Left ventricle myocardium inferior (tissue), 1 donor: ENCODE measurements at regions not wholly inside any gene's neighbourhood (a gene's known extent, or its start where the extent isn't known, plus 50 kb on each side); places are given as distances from the start of the nearest gene placed in this dataset.
"Not testable (repeated sequence)": the region's sequence is repeated elsewhere in the genome, so short reads cannot be mapped to it uniquely, and the experiment has no call there.

Source experiments
- DNase-seq: peaks from one replicate; pipeline ENCODE4 v3.0.0-alpha.2; 2020
- H3K27ac ChIP-seq: fragments of 200-600 bp; replicated peaks from 2 replicates; pipeline ENCODE4 v1.8.0; 2021
- H3K27me3 ChIP-seq: fragments of 200-600 bp; 2 replicates; pipeline ENCODE4 v1.8.0; 2021; ENCODE audit warnings: low read depth
- H3K36me3 ChIP-seq: fragments of 200-600 bp; 2 replicates; pipeline ENCODE4 v1.8.0; 2021
- H3K4me1 ChIP-seq: fragments of 200-600 bp; 2 replicates; pipeline ENCODE4 v1.8.0; 2021
- H3K4me3 ChIP-seq: fragments of 200-600 bp; 2 replicates; pipeline ENCODE4 v1.8.0; 2021; ENCODE audit warnings: mild to moderate bottlenecking, moderate library complexity
- H3K9me3 ChIP-seq: fragments of 200-600 bp; replicated peaks from 2 replicates; pipeline ENCODE4 v1.8.0; 2021
- CTCF ChIP-seq: fragments of 200-600 bp; IDR thresholded peaks from 2 replicates; pipeline ENCODE4 v1.8.0; 2021; ENCODE audit warnings: antibody characterized with exemption, mild to moderate bottlenecking, borderline replicate concordance
- intact Hi-C: fragments of 100-400 bp; cut with micrococcal nuclease; formaldehyde crosslinking; loops from one replicate; pipeline ENCODE4 v1.11.0; 2022
- donor health status: DM: no; HTN: yes; CAD: no; lungs with severe emphysema.

GRCh38 chr1:177700856-177701255 lies 269.0 kb downstream of the SEC16B start:
- H3K27ac ChIP-seq = no peak overlapping the region
- TF ChIP-seq CTCF = no peak
- H3K27me3 ChIP-seq = peaks cover 19% of the 10 kb centered on the region
- no peak for DNase-seq
- no peaks in the 10 kb centered on the region for H3K4me1 ChIP-seq
- intact Hi-C loops = no loop called here
- H3K36me3 ChIP-seq = no peaks in the 10 kb centered on the region
- H3K4me3 ChIP-seq = no peak overlapping the region
- peaks cover 12% of the 10 kb centered on the region for H3K9me3 ChIP-seq

- Histone ChIP-seq H3K27me3 (peaks cover 31% of the 10 kb centered on the region), H3K27ac (no peak overlapping the region), H3K9me3 (peaks cover 11% of the 10 kb centered on the region), H3K4me1 (no peaks in the 10 kb centered on the region), H3K4me3 (no peak overlapping the region), H3K36me3 (no peaks in the 10 kb centered on the region)
- intact Hi-C loops = no loop called here
- DNase-seq = no peak
- TF ChIP-seq CTCF = no peak
Measured at GRCh38 chr1:177690996-177691395, 278.9 kb downstream of the SEC16B start.

GRCh38 chr1:177687544-177687943 lies 282.3 kb downstream of the SEC16B start:
- Histone ChIP-seq H3K36me3 (no peaks in the 10 kb centered on the region), H3K4me3 (no peak overlapping the region), H3K4me1 (no peaks in the 10 kb centered on the region), H3K27me3 (peaks cover 47% of the 10 kb centered on the region), H3K9me3 (peaks cover 8% of the 10 kb centered on the region), H3K27ac (no peak overlapping the region)
- intact Hi-C loops = no loop called here
- no peak for DNase-seq
- no peak for TF ChIP-seq CTCF

- H3K4me3 ChIP-seq = no peak overlapping the region
- no peaks in the 10 kb centered on the region for H3K4me1 ChIP-seq
- no peak for TF ChIP-seq CTCF
- no peak overlapping the region for H3K27ac ChIP-seq
- DNase-seq = no peak
- intact Hi-C loops = no loop called here
- H3K9me3 ChIP-seq = peaks cover 2% of the 10 kb centered on the region
- no peaks in the 10 kb centered on the region for H3K36me3 ChIP-seq
- H3K27me3 ChIP-seq = peaks cover 53% of the 10 kb centered on the region
Measured at GRCh38 chr1:177686933-177687332, 282.9 kb downstream of the SEC16B start.

GRCh38 chr1:177669161-177669560 lies 300.7 kb downstream of the SEC16B start:
- no peak for DNase-seq
- peaks cover 5% of the 10 kb centered on the region for H3K9me3 ChIP-seq
- peaks cover 5% of the 10 kb centered on the region for H3K27me3 ChIP-seq
- H3K4me1 ChIP-seq = no peaks in the 10 kb centered on the region
- no peak for TF ChIP-seq CTCF
- no peak overlapping the region for H3K4me3 ChIP-seq
- H3K27ac ChIP-seq = no peak overlapping the region
- no peaks in the 10 kb centered on the region for H3K36me3 ChIP-seq
- intact Hi-C loops = no loop called here

- Histone ChIP-seq H3K4me1 (no peaks in the 10 kb centered on the region), H3K4me3 (no peak overlapping the region), H3K27me3 (peaks cover 10% of the 10 kb centered on the region), H3K36me3 (no peaks in the 10 kb centered on the region), H3K9me3 (peaks cover 6% of the 10 kb centered on the region), H3K27ac (no peak overlapping the region)
- DNase-seq = no peak
- no peak for TF ChIP-seq CTCF
- intact Hi-C loops = no loop called here
Measured at GRCh38 chr1:177665935-177666334, 303.9 kb downstream of the SEC16B start.

GRCh38 chr1:177664742-177665141 lies 305.1 kb downstream of the SEC16B start:
- intact Hi-C loops, DNase-seq, H3K27ac ChIP-seq, H3K4me3 ChIP-seq, H3K36me3 ChIP-seq, H3K4me1 ChIP-seq: not testable (repeated sequence)
- H3K9me3 ChIP-seq = peaks cover 11% of the 10 kb centered on the region
- H3K27me3 ChIP-seq = peaks cover 17% of the 10 kb centered on the region
